ENCODE measurements at regions not wholly inside any gene's neighbourhood (a gene's known extent, or its start where the extent isn't known, plus 50 kb on each side); places are given as distances from the start of the nearest gene placed in this dataset.

DNA sequence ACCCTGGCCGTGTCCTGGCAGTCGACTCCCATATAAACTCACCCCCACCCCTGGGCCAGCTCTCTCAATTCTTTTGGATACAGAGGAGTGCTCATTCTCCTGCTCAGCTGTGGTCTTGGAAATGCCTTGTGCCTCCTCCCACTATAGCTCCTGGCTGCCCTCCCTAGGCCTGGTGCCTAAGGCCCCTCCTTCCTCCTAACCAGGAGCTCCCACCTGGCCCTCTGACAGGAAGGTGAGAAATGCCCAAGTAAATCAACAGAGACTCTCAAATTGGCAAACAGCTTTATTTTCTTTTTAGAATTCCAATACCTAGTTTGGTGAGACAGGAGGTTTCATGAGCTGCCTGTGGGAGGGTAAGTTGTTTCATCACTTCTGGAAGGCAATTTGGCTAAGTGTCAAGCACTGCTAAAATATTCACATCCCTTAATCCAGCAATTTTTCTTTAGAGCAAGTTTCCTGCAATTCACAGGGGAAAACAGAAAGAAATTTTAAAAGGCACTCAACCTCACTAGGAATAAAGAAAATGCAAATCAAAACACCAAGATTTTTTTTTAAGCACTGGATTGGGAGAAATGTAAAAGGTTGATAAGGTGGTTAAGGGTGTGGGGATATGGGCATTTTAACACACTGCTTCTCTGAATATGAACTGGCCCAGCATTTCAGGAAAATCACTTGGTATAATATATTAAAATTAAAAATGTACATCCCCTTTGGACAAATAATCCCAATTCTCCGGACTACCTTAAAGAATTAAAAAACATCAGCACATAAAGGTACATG lies 209.7 kb upstream of the ARHGAP20 start:
- Histone ChIP-seq H3K27ac (no peak overlapping the region), H3K9me3 (replicated peaks) (no peaks in the 10 kb centered on the region), H3K36me3 (no peaks in the 10 kb centered on the region), H3K4me3 (no peak overlapping the region), H3K27me3 (replicated peaks) (no peaks in the 10 kb centered on the region), H3K4me1 (replicated peaks) (no peaks in the 10 kb centered on the region)
- DNase-seq (ENCODE audit: low read depth in 1 of 2, low spot score in 2 of 2) = no peak

GRCh38 chr11:110919241-110919922 lies 207.1 kb upstream of the ARHGAP20 start:
- DNase-seq (ENCODE audit: low read depth in 1 of 2, low spot score in 2 of 2) = no peak
- H3K27me3 ChIP-seq (replicated peaks) = no peaks in the 10 kb centered on the region
- H3K4me1 ChIP-seq (replicated peaks) = no peaks in the 10 kb centered on the region
- H3K27ac ChIP-seq = no peak overlapping the region
- H3K9me3 ChIP-seq (replicated peaks) = no peaks in the 10 kb centered on the region
- no peaks in the 10 kb centered on the region for H3K36me3 ChIP-seq
- no peak overlapping the region for H3K4me3 ChIP-seq

- Histone ChIP-seq H3K4me1 (replicated peaks) (no peaks in the 10 kb centered on the region), H3K36me3 (no peaks in the 10 kb centered on the region), H3K27me3 (replicated peaks) (no peaks in the 10 kb centered on the region), H3K9me3 (replicated peaks) (no peaks in the 10 kb centered on the region), H3K27ac (no peak overlapping the region), H3K4me3 (no peak overlapping the region)
- no peak for DNase-seq (ENCODE audit: low read depth in 1 of 2, low spot score in 2 of 2)
These were observed 206.1 kb upstream of the ARHGAP20 start for GRCh38 chr11:110918351-110918750.

DNA sequence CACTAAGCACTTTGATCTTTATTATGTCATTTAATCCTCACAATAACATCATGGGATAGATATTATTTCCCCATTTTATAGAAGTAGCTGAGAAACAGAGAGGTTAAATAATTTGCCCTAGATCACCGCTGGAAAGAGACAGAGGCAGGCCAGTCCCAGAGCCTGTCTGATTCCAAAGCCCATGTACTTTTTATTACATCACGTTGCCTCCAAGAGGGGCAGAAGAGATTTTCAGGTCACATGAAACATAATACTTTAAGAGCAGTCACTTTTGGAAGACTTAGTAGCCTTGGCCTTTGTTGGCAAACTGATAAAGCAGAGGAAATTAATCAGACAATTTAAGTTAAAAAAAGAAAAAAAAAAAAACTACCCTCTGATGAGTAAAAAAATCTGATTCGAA lies 200.2 kb upstream of the ARHGAP20 start:
- Histone ChIP-seq H3K36me3 (no peaks in the 10 kb centered on the region), H3K27ac (no peak overlapping the region), H3K27me3 (replicated peaks) (no peaks in the 10 kb centered on the region), H3K4me1 (replicated peaks) (no peaks in the 10 kb centered on the region), H3K4me3 (no peak overlapping the region), H3K9me3 (replicated peaks) (no peaks in the 10 kb centered on the region)
- DNase-seq (ENCODE audit: low read depth in 1 of 2, low spot score in 2 of 2) = no peak

DNA sequence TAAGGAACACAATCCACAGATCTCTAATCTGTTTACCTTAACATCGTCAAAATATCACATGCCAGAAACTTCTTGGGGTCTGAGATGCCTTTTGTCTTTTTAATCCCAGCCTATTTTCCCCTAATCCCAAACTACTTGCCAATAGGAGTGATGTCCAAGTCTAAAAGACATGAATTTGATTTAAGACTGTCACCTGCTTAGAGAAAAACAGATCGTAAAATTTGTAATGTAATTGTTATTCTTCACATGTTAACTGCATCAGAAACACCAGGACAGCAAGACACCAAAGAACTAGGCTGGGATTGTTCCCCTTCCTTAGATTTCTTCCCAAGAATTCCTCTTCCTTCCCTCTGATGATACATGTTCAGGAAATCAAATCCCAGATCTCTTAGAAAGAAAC lies 198.1 kb upstream of the ARHGAP20 start:
- Histone ChIP-seq H3K27ac (no peak overlapping the region), H3K4me1 (replicated peaks) (no peaks in the 10 kb centered on the region), H3K36me3 (no peaks in the 10 kb centered on the region), H3K27me3 (replicated peaks) (no peaks in the 10 kb centered on the region), H3K9me3 (replicated peaks) (no peaks in the 10 kb centered on the region), H3K4me3 (no peak overlapping the region)
- DNase-seq (ENCODE audit: low read depth in 1 of 2, low spot score in 2 of 2) = no peak

DNA sequence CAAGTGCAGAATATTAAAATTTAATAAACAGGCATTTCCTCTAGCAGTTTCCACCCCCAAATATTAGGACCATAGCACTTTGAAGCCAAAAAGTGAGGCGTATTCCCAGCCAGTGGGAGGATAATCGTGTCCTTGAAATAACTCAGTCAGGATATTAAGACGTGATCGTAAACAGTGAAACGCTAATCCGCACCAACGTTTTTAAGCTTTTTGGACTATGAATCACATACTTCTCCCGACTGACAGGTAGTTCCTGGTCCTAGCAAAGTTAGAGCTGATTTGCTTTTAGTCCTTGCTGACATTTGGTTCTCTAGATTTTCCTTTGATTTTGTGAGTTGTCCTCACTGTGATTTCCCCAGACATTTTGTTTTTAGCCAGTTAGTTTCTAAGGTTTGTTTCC lies 197.1 kb upstream of the ARHGAP20 start:
- Histone ChIP-seq H3K9me3 (replicated peaks) (no peaks in the 10 kb centered on the region), H3K4me3 (no peak overlapping the region), H3K4me1 (replicated peaks) (no peaks in the 10 kb centered on the region), H3K36me3 (no peaks in the 10 kb centered on the region), H3K27me3 (replicated peaks) (no peaks in the 10 kb centered on the region), H3K27ac (no peak overlapping the region)
- no peak for DNase-seq (ENCODE audit: low read depth in 1 of 2, low spot score in 2 of 2)

- H3K27ac ChIP-seq = no peak overlapping the region
- H3K27me3 ChIP-seq (replicated peaks) = no peaks in the 10 kb centered on the region
- H3K4me3 ChIP-seq = no peak overlapping the region
- H3K36me3 ChIP-seq = no peaks in the 10 kb centered on the region
- DNase-seq (ENCODE audit: low read depth in 1 of 2, low spot score in 2 of 2) = no peak
- no peaks in the 10 kb centered on the region for H3K9me3 ChIP-seq (replicated peaks)
- no peaks in the 10 kb centered on the region for H3K4me1 ChIP-seq (replicated peaks)
These were observed 196.3 kb upstream of the ARHGAP20 start for GRCh38 chr11:110908401-110909105.

DNA sequence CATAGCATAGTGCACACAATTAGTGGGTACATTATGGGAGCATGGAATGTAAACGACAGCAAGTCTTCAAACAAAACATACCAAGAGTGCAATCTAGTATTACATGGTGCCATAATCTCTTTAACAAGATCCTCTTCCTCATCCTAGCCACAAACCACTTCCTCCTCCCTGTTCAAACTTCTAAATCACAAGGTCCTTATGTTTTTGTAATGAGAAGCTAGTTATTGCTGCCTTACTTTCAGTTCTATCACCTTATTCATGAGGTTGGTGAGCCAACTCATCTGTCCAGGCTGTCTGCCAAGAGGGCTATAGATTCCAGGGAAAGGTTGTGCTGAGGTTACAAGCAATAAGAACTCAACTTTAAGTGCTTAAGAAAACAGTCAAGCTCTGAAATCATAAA lies 195.4 kb upstream of the ARHGAP20 start:
- Histone ChIP-seq H3K9me3 (replicated peaks) (no peaks in the 10 kb centered on the region), H3K27me3 (replicated peaks) (no peaks in the 10 kb centered on the region), H3K4me1 (replicated peaks) (no peaks in the 10 kb centered on the region), H3K36me3 (no peaks in the 10 kb centered on the region), H3K27ac (no peak overlapping the region), H3K4me3 (no peak overlapping the region)
- DNase-seq (ENCODE audit: low read depth in 1 of 2, low spot score in 2 of 2) = peak in 1 of 2 experiments; percentile 15

DNA sequence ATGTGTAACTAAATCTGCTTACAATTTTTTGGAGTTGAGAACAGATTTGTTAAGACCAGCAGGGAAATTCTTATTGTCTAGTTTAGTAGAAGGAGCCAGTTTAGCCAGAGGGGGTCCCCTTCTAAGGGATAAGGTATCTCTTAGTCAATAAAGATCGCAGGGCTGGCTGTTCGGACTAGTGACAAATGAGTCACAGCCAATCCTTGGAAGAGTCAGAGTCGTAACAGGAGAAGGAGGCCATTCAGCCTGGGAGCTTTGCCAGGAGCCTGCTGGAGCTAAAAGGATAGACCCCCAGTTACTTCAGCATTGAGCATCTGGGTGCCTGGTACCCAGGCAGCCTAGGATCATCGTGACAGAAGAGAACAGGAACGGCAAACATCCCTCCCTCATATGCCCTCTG lies 191.6 kb upstream of the ARHGAP20 start:
- no peak for DNase-seq (ENCODE audit: low read depth in 1 of 2, low spot score in 2 of 2)
- H3K27ac ChIP-seq = no peak overlapping the region
- H3K4me3 ChIP-seq = no peak overlapping the region
- H3K27me3 ChIP-seq (replicated peaks) = no peaks in the 10 kb centered on the region
- H3K4me1 ChIP-seq (replicated peaks) = no peaks in the 10 kb centered on the region
- no peaks in the 10 kb centered on the region for H3K36me3 ChIP-seq
- H3K9me3 ChIP-seq (replicated peaks) = no peaks in the 10 kb centered on the region

- Histone ChIP-seq H3K4me3 (no peak overlapping the region), H3K36me3 (no peaks in the 10 kb centered on the region), H3K27ac (no peak overlapping the region), H3K27me3 (replicated peaks) (no peaks in the 10 kb centered on the region), H3K9me3 (replicated peaks) (no peaks in the 10 kb centered on the region), H3K4me1 (replicated peaks) (no peaks in the 10 kb centered on the region)
- no peak for DNase-seq (ENCODE audit: low read depth in 1 of 2, low spot score in 2 of 2)
These were observed 191.1 kb upstream of the ARHGAP20 start for GRCh38 chr11:110903378-110903777.

GRCh38 chr11:110901441-110901840 lies 189.2 kb upstream of the ARHGAP20 start:
- no peaks in the 10 kb centered on the region for H3K4me1 ChIP-seq (replicated peaks)
- no peaks in the 10 kb centered on the region for H3K27me3 ChIP-seq (replicated peaks)
- H3K27ac ChIP-seq = no peak overlapping the region
- H3K4me3 ChIP-seq = no peak overlapping the region
- H3K36me3 ChIP-seq = no peaks in the 10 kb centered on the region
- DNase-seq (ENCODE audit: low read depth in 1 of 2, low spot score in 2 of 2) = no peak
- H3K9me3 ChIP-seq (replicated peaks) = no peaks in the 10 kb centered on the region

DNA sequence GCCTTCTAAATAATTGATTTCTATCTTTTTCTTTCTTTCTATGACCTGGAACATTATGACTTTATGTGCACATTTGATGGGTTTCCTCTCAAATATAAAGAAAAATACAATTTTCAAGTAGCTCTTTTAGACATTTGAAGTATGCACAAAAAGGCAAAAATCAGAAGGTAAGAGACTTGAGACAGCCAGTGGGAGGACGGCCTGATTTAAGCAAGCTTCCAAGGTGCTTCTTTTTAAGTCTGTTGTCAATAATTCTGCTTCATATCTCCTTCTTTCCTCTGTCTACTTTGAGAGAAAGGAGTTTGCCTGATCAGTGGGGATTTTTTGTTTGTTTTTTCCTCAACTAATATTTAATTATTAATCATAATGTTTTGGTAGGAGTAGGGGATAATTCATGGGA lies 188.2 kb upstream of the ARHGAP20 start:
- H3K36me3 ChIP-seq = no peaks in the 10 kb centered on the region
- H3K4me1 ChIP-seq (replicated peaks) = no peaks in the 10 kb centered on the region
- H3K9me3 ChIP-seq (replicated peaks) = no peaks in the 10 kb centered on the region
- H3K4me3 ChIP-seq = no peak overlapping the region
- H3K27me3 ChIP-seq (replicated peaks) = no peaks in the 10 kb centered on the region
- H3K27ac ChIP-seq = no peak overlapping the region
- no peak for DNase-seq (ENCODE audit: low read depth in 1 of 2, low spot score in 2 of 2)

GRCh38 chr11:110897035-110897434 lies 184.8 kb upstream of the ARHGAP20 start:
- Histone ChIP-seq H3K36me3 (no peaks in the 10 kb centered on the region), H3K27ac (no peak overlapping the region), H3K9me3 (replicated peaks) (no peaks in the 10 kb centered on the region), H3K27me3 (replicated peaks) (no peaks in the 10 kb centered on the region), H3K4me1 (replicated peaks) (no peaks in the 10 kb centered on the region), H3K4me3 (no peak overlapping the region)
- DNase-seq (ENCODE audit: low read depth in 1 of 2, low spot score in 2 of 2) = no peak

DNA sequence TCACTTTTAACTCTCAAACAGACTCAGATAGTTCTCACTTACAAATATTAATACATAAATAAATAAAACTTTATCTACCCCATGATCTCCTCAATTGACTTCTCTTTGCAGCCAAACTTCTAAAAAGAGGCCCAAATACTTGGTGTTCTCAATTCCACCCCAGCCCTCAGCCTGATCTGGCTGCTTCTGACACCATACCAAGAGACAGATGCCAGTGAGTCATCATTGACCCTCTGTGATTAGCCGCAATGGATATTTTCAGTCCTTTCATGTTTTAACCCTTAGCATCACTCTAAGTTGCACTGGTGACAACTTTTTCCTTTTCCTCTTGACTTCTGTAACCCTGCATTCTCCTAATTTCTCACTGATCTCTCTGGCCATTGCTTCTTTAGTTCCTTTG lies 184.1 kb upstream of the ARHGAP20 start:
- Histone ChIP-seq H3K27me3 (replicated peaks) (no peaks in the 10 kb centered on the region), H3K4me3 (no peak overlapping the region), H3K9me3 (replicated peaks) (no peaks in the 10 kb centered on the region), H3K27ac (no peak overlapping the region), H3K36me3 (no peaks in the 10 kb centered on the region), H3K4me1 (replicated peaks) (no peaks in the 10 kb centered on the region)
- DNase-seq (ENCODE audit: low read depth in 1 of 2, low spot score in 2 of 2) = peak in 1 of 2 experiments; percentile 0

Data from SJSA1 (cell line).